HepG2 (cell line): ENCODE measurements at regions not wholly inside any gene's neighbourhood (a gene's known extent, or its start where the extent isn't known, plus 50 kb on each side); places are given as distances from the start of the nearest gene placed in this dataset.

Experiments
- ATAC-seq: fragments of 200-7000 bp; cut with Tn5 transposase; 3 replicates; pipeline ENCODE4 v1.9.1; 2020; ENCODE audit warnings: mild to moderate bottlenecking, moderate library complexity
- BruUV-seq: library from RNA; stranded (reverse); fragments of 400-500 nt; replicated peaks from 2 replicates; lab custom pipeline; 2021; lab: Mats Ljungman, UMichigan
- CTCF ChIA-PET: fragments of 300-600 bp; formaldehyde crosslinking; extraction: SDS; loops from one replicate; lab custom pipeline; 2021; ENCODE audit warnings: low total read pairs, inconsistent platforms, low intra/inter-chr PET ratio; lab: Yijun Ruan, JAX
- POLR2A ChIA-PET: fragments of 350-600 bp; sonication (Branson Sonifier 250); formaldehyde crosslinking; loops from one replicate; lab custom pipeline; 2020; ENCODE audit warnings: antibody characterized with exemption, inconsistent platforms; lab: Yijun Ruan, JAX
- DNase-seq: peaks from one replicate; pipeline ENCODE4 v3.0.0-alpha.2; 2015; ENCODE audit warnings: low spot score
- FAIRE-seq: peaks from 3 replicates; lab custom pipeline; 2011; peaks lifted over from hg19 to GRCh38; lab: Jason Lieb, UNC
- H2AFZ ChIP-seq: one replicate; pipeline ENCODE4 v1.6.1; 2011; ENCODE audit warnings: low read length, inconsistent platforms
- H3K27ac ChIP-seq: fragments of 300-600 bp; 3 replicates; pipeline ENCODE4 v1.8.0; 2011; ENCODE audit warnings: mixed run types, mild to moderate bottlenecking, mixed read lengths, low read length, inconsistent platforms; ENCODE audit not compliant: insufficient read depth; ENCODE audit errors: extremely low read length
- H3K27me3 ChIP-seq, 2 experiments: fragments of 200-600 bp in 1 of 2; 2 replicates in 1 of 2; 3 replicates in 1 of 2; pipeline versions ENCODE4 v1.6.0 to v1.8.0; 2011; ENCODE audit warnings: low read length in 2 of 2, mild to moderate bottlenecking in 2 of 2, moderate library complexity in 2 of 2, inconsistent platforms in 1 of 2; ENCODE audit not compliant: insufficient read depth in 2 of 2, control insufficient read depth in 1 of 2
- H3K36me3 ChIP-seq, 2 experiments: fragments of 200-600 bp in 1 of 2; replicated peaks in 1 of 2; 2 replicates in 1 of 2; 3 replicates in 1 of 2; pipeline versions ENCODE4 v1.5.1 to v1.8.0; 2011; ENCODE audit warnings: low read length in 2 of 2, inconsistent platforms in 1 of 2; ENCODE audit not compliant: insufficient read depth in 2 of 2, control insufficient read depth in 1 of 2
- H3K4me1 ChIP-seq: 2 replicates; pipeline ENCODE4 v1.5.1; 2012; ENCODE audit warnings: low read length, inconsistent platforms; ENCODE audit not compliant: insufficient read depth
- H3K4me2 ChIP-seq: 2 replicates; pipeline ENCODE4 v1.6.0; 2011; ENCODE audit warnings: low read depth, low read length, inconsistent platforms
- H3K4me3 ChIP-seq, 3 experiments: fragments of 200-600 bp in 1 of 3; sonication (generic), shearing (Covaris generic) in 1 of 3; replicated peaks in 1 of 3; 2 replicates each; pipeline ENCODE4 v1.5.1; 2011 to 2016; ENCODE audit warnings: low read length in 3 of 3, inconsistent platforms in 2 of 3, low read depth in 2 of 3, mild to moderate bottlenecking in 2 of 3, control low read depth in 1 of 3, mixed read lengths in 1 of 3; ENCODE audit not compliant: insufficient read depth in 1 of 3
- H3K79me2 ChIP-seq: one replicate; pipeline ENCODE4 v1.6.1; 2011; ENCODE audit warnings: low read length, inconsistent platforms; ENCODE audit not compliant: insufficient read depth
- H3K9ac ChIP-seq: 2 replicates; pipeline ENCODE4 v1.6.0; 2011; ENCODE audit warnings: mild to moderate bottlenecking, low read depth, low read length, inconsistent platforms; ENCODE audit not compliant: insufficient read depth
- H3K9me3 ChIP-seq: 2 replicates; pipeline ENCODE4 v1.5.1; 2012; ENCODE audit warnings: mild to moderate bottlenecking, low read length
- H4K20me1 ChIP-seq: 2 replicates; pipeline ENCODE4 v1.6.0; 2011; ENCODE audit warnings: inconsistent platforms, mild to moderate bottlenecking, low read length, moderate library complexity; ENCODE audit not compliant: insufficient read depth
- BRD4 ChIP-seq: sonication (generic); formaldehyde crosslinking; IDR thresholded peaks from 2 replicates; pipeline ENCODE4 v1.4.0; 2020; ENCODE audit warnings: missing genetic modification reagents
- FOXP1 ChIP-seq, 2 experiments: fragments of 450-650 bp in 1 of 2; IDR thresholded peaks; 2 replicates each; pipeline ENCODE4 v1.6.1; 2017 to 2018; ENCODE audit warnings: antibody characterized with exemption in 1 of 2
- MAFF ChIP-seq: IDR thresholded peaks from 2 replicates; pipeline ENCODE4 v1.6.1; 2011; ENCODE audit warnings: low read depth, low read length, improper control_type of control experiment
- ONECUT2 ChIP-seq: sonication (generic); formaldehyde crosslinking; IDR thresholded peaks from 2 replicates; pipeline ENCODE4 v1.4.0; 2020; ENCODE audit warnings: missing genetic modification reagents
- RAD21 ChIP-seq: fragments of 450-650 bp; formaldehyde crosslinking; IDR thresholded peaks from 2 replicates; pipeline ENCODE4 v1.5.0; 2020; ENCODE audit warnings: mild to moderate bottlenecking
- WIZ ChIP-seq: sonication (generic); formaldehyde crosslinking; IDR thresholded peaks from 2 replicates; pipeline ENCODE4 v1.5.1; 2020; ENCODE audit warnings: mild to moderate bottlenecking, missing genetic modification reagents
- ZNF143 ChIP-seq: sonication (generic); formaldehyde crosslinking; IDR thresholded peaks from 2 replicates; pipeline ENCODE4 v1.4.0; 2020; ENCODE audit warnings: missing genetic modification reagents
- ZNF253 ChIP-seq: sonication (generic); formaldehyde crosslinking; IDR thresholded peaks from 2 replicates; pipeline ENCODE4 v1.8.0; 2022; ENCODE audit warnings: mild to moderate bottlenecking, missing genetic modification reagents, borderline replicate concordance
- ZNF484 ChIP-seq: sonication (generic); formaldehyde crosslinking; IDR thresholded peaks from 2 replicates; pipeline ENCODE4 v1.5.1; 2020; ENCODE audit warnings: mild to moderate bottlenecking, low read depth, missing genetic modification reagents, borderline replicate concordance
- ZNF564 ChIP-seq: sonication (generic); formaldehyde crosslinking; IDR thresholded peaks from 2 replicates; pipeline ENCODE4 v1.8.1; 2023; ENCODE audit warnings: mild to moderate bottlenecking, missing genetic modification reagents
- ZNF749 ChIP-seq: sonication (generic); formaldehyde crosslinking; IDR thresholded peaks from 2 replicates; pipeline ENCODE4 v1.8.0; 2022; ENCODE audit warnings: mild to moderate bottlenecking, missing genetic modification reagents, moderate library complexity, borderline replicate concordance
- ZNF790 ChIP-seq: sonication (generic); formaldehyde crosslinking; IDR thresholded peaks from 2 replicates; pipeline ENCODE4 v1.8.0; 2022; ENCODE audit warnings: missing genetic modification reagents, mild to moderate bottlenecking, borderline replicate concordance
- ZSCAN25 ChIP-seq: sonication (generic); formaldehyde crosslinking; IDR thresholded peaks from 2 replicates; pipeline ENCODE4 v1.8.0; 2022; ENCODE audit warnings: mild to moderate bottlenecking, missing genetic modification reagents
- WGBS: methylation state at CpG from one replicate; pipeline ENCODE4 v1.1.6; 2017; ENCODE audit warnings: low lambda C conversion rate; 5-methylcytosine and 5-hydroxymethylcytosine counted together
- in situ Hi-C: cut with HindIII; loops from 2 replicates; pipeline ENCODE4 v1.10.0; 2017; ENCODE audit warnings: low pct_unique_long_range_greater_than_20kb; ENCODE audit not compliant: extremely low pct_ligation_motif_present
- intact Hi-C: fragments of 100-400 bp; cut with micrococcal nuclease; formaldehyde crosslinking; loops from one replicate; pipeline ENCODE4 v1.10.0; 2022; ENCODE audit not compliant: unreplicated experiment
- small RNA-seq, 3 experiments: library from RNA; depleted of rRNA; stranded (forward); fragments of <200 nt; gene quantifications; one replicate each; pipeline ENCODE3, GENCODE V24; 2012; ENCODE audit warnings: low read depth in 2 of 3, low replicate concordance in 1 of 3; ENCODE audit not compliant: insufficient read length in 3 of 3, insufficient read depth in 2 of 3
- TF ChIP-seq, protein P1 (sequence below): sonication (generic); formaldehyde crosslinking; IDR thresholded peaks from 2 replicates; pipeline ENCODE4 v1.9.0; 2022; ENCODE audit warnings: low read depth, missing genetic modification reagents

GRCh38 chrX:133150730-133151129 is 53.8 kb upstream of the USP26 start:
- CTCF ChIA-PET: no interaction called here
- WGBS: 6% methylated on average over 2 of the region's 2 CpGs
- Histone ChIP-seq H3K9me3 (no peaks in the 10 kb centered on the region), H3K27me3 (no peaks in the 10 kb centered on the region), H3K27ac (no peak overlapping the region), H4K20me1 (no peaks in the 10 kb centered on the region), H3K4me2 (no peak overlapping the region), H3K4me3 (no peak overlapping the region), H2AFZ (no peak overlapping the region), H3K36me3 (no peaks in the 10 kb centered on the region), H3K9ac (no peak overlapping the region), H3K4me1 (peaks cover 10% of the 10 kb centered on the region), H3K79me2 (no peaks in the 10 kb centered on the region)
- intact Hi-C loops: no loop called here
- BruUV-seq: no TSS peak
- FAIRE-seq (no peak), DNase-seq (no peak), ATAC-seq (no peak)
- POLR2A ChIA-PET: no interaction called here
- no peak for TF ChIP-seq FOXP1 (IDR thresholded peaks at IDR 0.05)
- TF ChIP-seq FOXP1 (CRISPR knock-in tag; IDR thresholded peaks at IDR 0.05): no peak
- no peak for TF ChIP-seq ZNF749 (CRISPR knock-in tag)
- no peak for TF ChIP-seq MAFF
- no peak for TF ChIP-seq ZNF790 (CRISPR knock-in tag)
- no peak for TF ChIP-seq ZNF564
- TF ChIP-seq, protein P1, sequence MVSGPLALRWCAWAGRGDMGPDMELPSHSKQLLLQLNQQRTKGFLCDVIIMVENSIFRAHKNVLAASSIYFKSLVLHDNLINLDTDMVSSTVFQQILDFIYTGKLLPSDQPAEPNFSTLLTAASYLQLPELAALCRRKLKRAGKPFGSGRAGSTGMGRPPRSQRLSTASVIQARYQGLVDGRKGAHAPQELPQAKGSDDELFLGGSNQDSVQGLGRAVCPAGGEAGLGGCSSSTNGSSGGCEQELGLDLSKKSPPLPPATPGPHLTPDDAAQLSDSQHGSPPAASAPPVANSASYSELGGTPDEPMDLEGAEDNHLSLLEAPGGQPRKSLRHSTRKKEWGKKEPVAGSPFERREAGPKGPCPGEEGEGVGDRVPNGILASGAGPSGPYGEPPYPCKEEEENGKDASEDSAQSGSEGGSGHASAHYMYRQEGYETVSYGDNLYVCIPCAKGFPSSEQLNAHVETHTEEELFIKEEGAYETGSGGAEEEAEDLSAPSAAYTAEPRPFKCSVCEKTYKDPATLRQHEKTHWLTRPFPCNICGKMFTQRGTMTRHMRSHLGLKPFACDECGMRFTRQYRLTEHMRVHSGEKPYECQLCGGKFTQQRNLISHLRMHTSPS: no peak
- no peak for TF ChIP-seq ZSCAN25 (CRISPR knock-in tag)
- TF ChIP-seq RAD21 (CRISPR knock-in tag): no peak
- TF ChIP-seq ZNF143 (CRISPR knock-in tag): no peak
- TF ChIP-seq BRD4 (CRISPR knock-in tag): no peak
- no peak for TF ChIP-seq WIZ (CRISPR knock-in tag)
- TF ChIP-seq ZNF484 (CRISPR knock-in tag): no peak
- no peak for TF ChIP-seq ZNF253 (CRISPR knock-in tag)
- no peak for TF ChIP-seq ONECUT2 (CRISPR knock-in tag)
- in situ Hi-C loops: no loop called here

Small RNA genes lying in the stretch of these regions (small RNA-seq; reads per million reads assigned to genes)
- 0 reads per million in 3 experiments for gene RF00393
